H7 (cell line): ENCODE measurements at regions not wholly inside any gene's neighbourhood (a gene's known extent, or its start where the extent isn't known, plus 50 kb on each side); places are given as distances from the start of the nearest gene placed in this dataset.

Experiments used
- DNase-seq: peaks from one replicate; pipeline ENCODE4 v3.0.0; 2012
- H3K27me3 ChIP-seq: 2 replicates; pipeline ENCODE4 v1.6.0; 2011; ENCODE audit warnings: mild to moderate bottlenecking, low read length; ENCODE audit not compliant: control insufficient read depth, insufficient read depth
- H3K36me3 ChIP-seq: replicated peaks from 2 replicates; pipeline ENCODE4 v1.5.1; 2011; ENCODE audit warnings: low read length; ENCODE audit not compliant: control insufficient read depth, insufficient read depth
- H3K4me3 ChIP-seq: 2 replicates; pipeline ENCODE4 v1.5.1; 2011; ENCODE audit warnings: low read depth, mild to moderate bottlenecking, control low read depth, low read length, moderate library complexity; ENCODE audit not compliant: insufficient read depth

GRCh38 chr7:17229228-17229627 is 69.2 kb upstream of the AHR start:
- DNase-seq, result no peak
- Histone ChIP-seq H3K27me3 (no peaks in the 10 kb centered on the region), H3K4me3 (no peak overlapping the region), H3K36me3 (no peaks in the 10 kb centered on the region)

- DNase-seq, result no peak
- H3K4me3 ChIP-seq, result no peak overlapping the region
- H3K27me3 ChIP-seq, result no peaks in the 10 kb centered on the region
- H3K36me3 ChIP-seq, result no peaks in the 10 kb centered on the region
Measured at GRCh38 chr7:17230099-17230807, 68.2 kb upstream of the AHR start.

- no peak for DNase-seq
- no peaks in the 10 kb centered on the region for H3K27me3 ChIP-seq
- no peak overlapping the region for H3K4me3 ChIP-seq
- H3K36me3 ChIP-seq, result no peaks in the 10 kb centered on the region
Measured at GRCh38 chr7:17233603-17234002, 64.8 kb upstream of the AHR start.

- DNase-seq, result no peak
- H3K36me3 ChIP-seq, result no peaks in the 10 kb centered on the region
- no peaks in the 10 kb centered on the region for H3K27me3 ChIP-seq
- no peak overlapping the region for H3K4me3 ChIP-seq
Measured at GRCh38 chr7:17234030-17234397, 64.4 kb upstream of the AHR start.

- H3K4me3 ChIP-seq, result no peak overlapping the region
- no peaks in the 10 kb centered on the region for H3K27me3 ChIP-seq
- DNase-seq, result no peak
- H3K36me3 ChIP-seq, result no peaks in the 10 kb centered on the region
Measured at GRCh38 chr7:17234398-17235031, 63.9 kb upstream of the AHR start.

GRCh38 chr7:17236171-17236570 is 62.3 kb upstream of the AHR start:
- Histone ChIP-seq H3K4me3 (no peak overlapping the region), H3K36me3 (no peaks in the 10 kb centered on the region), H3K27me3 (no peaks in the 10 kb centered on the region)
- no peak for DNase-seq

- no peaks in the 10 kb centered on the region for H3K36me3 ChIP-seq
- DNase-seq, result no peak
- H3K27me3 ChIP-seq, result no peaks in the 10 kb centered on the region
- H3K4me3 ChIP-seq, result no peak overlapping the region
Measured at GRCh38 chr7:17236603-17237002, 61.8 kb upstream of the AHR start.

GRCh38 chr7:17239046-17239445 is 59.4 kb upstream of the AHR start:
- no peak overlapping the region for H3K4me3 ChIP-seq
- no peaks in the 10 kb centered on the region for H3K36me3 ChIP-seq
- no peak for DNase-seq
- H3K27me3 ChIP-seq, result no peaks in the 10 kb centered on the region

GRCh38 chr7:17239683-17240521 is 58.5 kb upstream of the AHR start:
- Histone ChIP-seq H3K4me3 (no peak overlapping the region), H3K36me3 (no peaks in the 10 kb centered on the region), H3K27me3 (no peaks in the 10 kb centered on the region)
- no peak for DNase-seq

GRCh38 chr7:17242504-17242903 is 55.9 kb upstream of the AHR start:
- Histone ChIP-seq H3K27me3 (no peaks in the 10 kb centered on the region), H3K36me3 (no peaks in the 10 kb centered on the region), H3K4me3 (no peak overlapping the region)
- DNase-seq, result no peak

GRCh38 chr7:17244786-17245185 is 53.7 kb upstream of the AHR start:
- Histone ChIP-seq H3K27me3 (no peaks in the 10 kb centered on the region), H3K4me3 (no peak overlapping the region)
- DNase-seq, result no peak

GRCh38 chr7:17247357-17247756 is 51.1 kb upstream of the AHR start:
- H3K4me3 ChIP-seq, result no peak overlapping the region
- no peaks in the 10 kb centered on the region for H3K27me3 ChIP-seq
- DNase-seq, result no peak
- H3K36me3 ChIP-seq, result no peaks in the 10 kb centered on the region

More at GRCh38 chr7:17244786-17245185, 53.7 kb upstream of the AHR start:
- no peaks in the 10 kb centered on the region for H3K36me3 ChIP-seq

GRCh38 chr7:17248527-17248926 is 49.9 kb upstream of the AHR start:
- Histone ChIP-seq H3K27me3 (no peaks in the 10 kb centered on the region), H3K4me3 (no peak overlapping the region), H3K36me3 (no peaks in the 10 kb centered on the region)
- no peak for DNase-seq
